ENCODE measurements at regions not wholly inside any gene's neighbourhood (a gene's known extent, or its start where the extent isn't known, plus 50 kb on each side); places are given as distances from the start of the nearest gene placed in this dataset.

GRCh38 chr1:166699613-166700012 is 139.7 kb upstream of the POGK start:
- H3K4me1 ChIP-seq (ENCODE audit: control insufficient read depth, low read length), result no peaks in the 10 kb centered on the region

GRCh38 chr1:166700696-166701095 is 138.6 kb upstream of the POGK start:
- Histone ChIP-seq H3K9me2 (replicated peaks; ENCODE audit: control insufficient read depth, low read length) (no peaks in the 10 kb centered on the region), H3K27ac (ENCODE audit: low read depth, low read length) (no peak overlapping the region), H3K27me3 (ENCODE audit: control insufficient read depth, low read length) (peaks cover 7% of the 10 kb centered on the region; the same call in 1 of the 2 replicates), H3K9me3 (ENCODE audit: control insufficient read depth, insufficient read depth, low read length) (no peaks in the 10 kb centered on the region), H3K4me2 (ENCODE audit: low read length) (no peak overlapping the region), H3K4me1 (ENCODE audit: control insufficient read depth, low read length) (no peaks in the 10 kb centered on the region), H4K20me1 (ENCODE audit: control insufficient read depth, insufficient read depth, low read depth, low read length) (no peaks in the 10 kb centered on the region), H3K36me3 (ENCODE audit: control insufficient read depth, low read length) (no peaks in the 10 kb centered on the region), H3F3A (ENCODE audit: control insufficient read depth, insufficient read depth) (no peaks in the 10 kb centered on the region), H3K79me2 (ENCODE audit: control insufficient read depth, low read length) (no peaks in the 10 kb centered on the region), H3K4me3 (ENCODE audit: low read length) (no peak overlapping the region)
- TF ChIP-seq CTCF (IDR thresholded peaks at IDR 0.05; ENCODE audit: low read depth, low read length, poor library complexity, severe bottlenecking) (no peak), EZH2phosphoT487 (IDR thresholded peaks at IDR 0.05; ENCODE audit: borderline replicate concordance, low read length) (no peak)

More at GRCh38 chr1:166699613-166700012, 139.7 kb upstream of the POGK start:
- no peak overlapping the region for H3K4me3 ChIP-seq (ENCODE audit: low read length)
- TF ChIP-seq EZH2phosphoT487 (IDR thresholded peaks at IDR 0.05; ENCODE audit: borderline replicate concordance, low read length) (no peak), CTCF (IDR thresholded peaks at IDR 0.05; ENCODE audit: low read depth, low read length, poor library complexity, severe bottlenecking) (no peak)
- H3K27me3 ChIP-seq (ENCODE audit: control insufficient read depth, low read length), result no peaks in the 10 kb centered on the region
- H3F3A ChIP-seq (ENCODE audit: control insufficient read depth, insufficient read depth), result no peaks in the 10 kb centered on the region
- no peaks in the 10 kb centered on the region for H3K9me3 ChIP-seq (ENCODE audit: control insufficient read depth, insufficient read depth, low read length)
- no peaks in the 10 kb centered on the region for H4K20me1 ChIP-seq (ENCODE audit: control insufficient read depth, insufficient read depth, low read depth, low read length)
- no peaks in the 10 kb centered on the region for H3K9me2 ChIP-seq (replicated peaks; ENCODE audit: control insufficient read depth, low read length)
- no peak overlapping the region for H3K27ac ChIP-seq (ENCODE audit: low read depth, low read length)
- H3K79me2 ChIP-seq (ENCODE audit: control insufficient read depth, low read length), result no peaks in the 10 kb centered on the region
- H3K4me2 ChIP-seq (ENCODE audit: low read length), result no peak overlapping the region
- H3K36me3 ChIP-seq (ENCODE audit: control insufficient read depth, low read length), result no peaks in the 10 kb centered on the region

GRCh38 chr1:166701603-166702100 is 137.6 kb upstream of the POGK start:
- no peak for TF ChIP-seq EZH2phosphoT487 (IDR thresholded peaks at IDR 0.05; ENCODE audit: borderline replicate concordance, low read length)
- TF ChIP-seq CTCF (IDR thresholded peaks at IDR 0.05; ENCODE audit: low read depth, low read length, poor library complexity, severe bottlenecking), result no peak
- no peaks in the 10 kb centered on the region for H3K79me2 ChIP-seq (ENCODE audit: control insufficient read depth, low read length)
- no peaks in the 10 kb centered on the region for H3K9me2 ChIP-seq (replicated peaks; ENCODE audit: control insufficient read depth, low read length)
- H3K4me3 ChIP-seq (ENCODE audit: low read length), result no peak overlapping the region
- no peaks in the 10 kb centered on the region for H3K9me3 ChIP-seq (ENCODE audit: control insufficient read depth, insufficient read depth, low read length)
- peaks cover 8% of the 10 kb centered on the region; the same call in 1 of the 2 replicates for H3K27me3 ChIP-seq (ENCODE audit: control insufficient read depth, low read length)
- H3K36me3 ChIP-seq (ENCODE audit: control insufficient read depth, low read length), result no peaks in the 10 kb centered on the region
- no peaks in the 10 kb centered on the region for H3F3A ChIP-seq (ENCODE audit: control insufficient read depth, insufficient read depth)
- H3K4me1 ChIP-seq (ENCODE audit: control insufficient read depth, low read length), result no peaks in the 10 kb centered on the region
- no peak overlapping the region for H3K4me2 ChIP-seq (ENCODE audit: low read length)
- H3K27ac ChIP-seq (ENCODE audit: low read depth, low read length), result no peak overlapping the region
- H4K20me1 ChIP-seq (ENCODE audit: control insufficient read depth, insufficient read depth, low read depth, low read length), result no peaks in the 10 kb centered on the region
